Kidney (tissue), 13 donors: ENCODE measurements at regions not wholly inside any gene's neighbourhood (a gene's known extent, or its start where the extent isn't known, plus 50 kb on each side); places are given as distances from the start of the nearest gene placed in this dataset.

ENCODE experiments used
- DNase-seq, 5 donors: peaks; one replicate each; pipeline ENCODE4 v3.0.0-alpha.2; 2013 to 2020
- FAIRE-seq: peaks from 2 replicates; lab custom pipeline; 2012; peaks lifted over from hg19 to GRCh38; lab: Jason Lieb, UNC
- H3K27ac ChIP-seq, 2 donors: one replicate each; pipeline ENCODE4 v1.7.0; 2013; ENCODE audit warnings: low read depth in 2 of 2, low read length in 2 of 2, inconsistent platforms in 1 of 2
- H3K27me3 ChIP-seq: one replicate; pipeline ENCODE4 v1.7.1; 2013; ENCODE audit warnings: low read length, inconsistent platforms; ENCODE audit not compliant: control insufficient read depth, insufficient read depth
- H3K36me3 ChIP-seq, 3 donors: one replicate each; pipeline versions ENCODE4 v1.7.0 to v1.7.1; 2013; ENCODE audit warnings: low read length in 3 of 3, control low read depth in 1 of 3, inconsistent platforms in 1 of 3; ENCODE audit not compliant: insufficient read depth in 3 of 3, control insufficient read depth in 2 of 3
- H3K4me1 ChIP-seq, 3 donors: one replicate each; pipeline versions ENCODE4 v1.7.0 to v1.7.1; 2013; ENCODE audit warnings: low read length in 3 of 3, inconsistent platforms in 1 of 3, low read depth in 1 of 3; ENCODE audit not compliant: control insufficient read depth in 2 of 3, insufficient read depth in 2 of 3
- H3K4me3 ChIP-seq, 3 donors: one replicate each; pipeline versions ENCODE4 v1.7.0 to v1.8.1; 2013; ENCODE audit warnings: low read length in 3 of 3, control low read depth in 1 of 3, inconsistent platforms in 1 of 3
- H3K9ac ChIP-seq, 3 donors: one replicate each; pipeline versions ENCODE4 v1.7.0 to v1.7.1; 2013; ENCODE audit warnings: low read length in 3 of 3, control low read depth in 1 of 3, inconsistent platforms in 1 of 3
- H3K9me3 ChIP-seq, 3 donors: one replicate each; pipeline versions ENCODE4 v1.7.0 to v1.7.1; 2013; ENCODE audit warnings: low read length in 3 of 3, control low read depth in 1 of 3, inconsistent platforms in 1 of 3; ENCODE audit not compliant: control insufficient read depth in 2 of 3, insufficient read depth in 1 of 3
- intact Hi-C: fragments of 100-400 bp; cut with DNase I; formaldehyde crosslinking; loops from one replicate; pipeline ENCODE4 v1.11.1; 2022
- TF ChIP-seq, protein P1 (sequence below): IDR thresholded peaks from 3 replicates; pipeline ENCODE4 v1.5.1; 2012; ENCODE audit warnings: mild to moderate bottlenecking, moderate library complexity, borderline replicate concordance; ENCODE audit not compliant: insufficient read depth; ENCODE audit errors: extremely low read depth
- donor health status: control.
- donor health status: control.
- donor health status: control.
- donor health status: control.
- donor health status: control.
- donor health status: DM: yes; HTN: yes; CAD: no.
- donor health status: Normal renal cell carcinoma (clear cell type).

DNA sequence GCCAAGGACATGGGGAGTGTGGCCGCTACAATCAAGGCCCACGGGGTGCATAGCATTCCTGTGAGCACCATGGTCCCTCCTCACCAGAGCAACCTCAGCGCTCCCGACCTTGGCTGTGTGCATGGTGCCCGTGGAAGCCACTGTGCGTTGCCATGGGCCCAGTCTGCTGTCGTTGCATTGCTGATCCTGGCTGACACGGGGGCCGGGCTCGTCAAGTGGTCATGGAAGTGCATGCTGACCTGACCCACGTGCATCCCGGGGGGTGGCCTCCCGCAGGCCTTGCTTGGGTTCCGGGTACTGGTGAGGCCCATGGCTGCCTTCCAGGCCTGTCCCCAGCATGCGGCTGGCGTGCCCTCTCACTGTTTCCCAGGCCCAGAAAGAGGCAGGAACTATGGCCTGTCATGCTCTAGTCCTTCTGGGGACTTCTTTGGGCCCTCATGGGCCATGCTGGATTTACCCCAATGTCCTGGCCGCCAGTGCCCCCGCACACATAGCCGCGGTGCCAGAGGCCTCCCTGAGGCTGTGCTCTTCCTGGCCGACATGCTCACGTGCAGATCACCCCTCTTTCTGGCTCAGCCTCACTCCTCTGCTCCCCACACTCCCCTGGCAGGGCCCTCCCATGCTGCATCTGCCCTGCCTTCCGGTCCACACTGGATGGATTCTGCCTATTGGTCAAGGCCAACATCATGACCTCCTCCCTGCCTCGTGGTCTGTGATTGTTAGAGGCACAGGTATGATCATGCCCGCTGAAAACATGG lies 1258.0 kb downstream of the BRD1 start:
- peaks cover 2 to 5% (median 3%) of the 10 kb centered on the region in 3 donors for H3K9me3 ChIP-seq
- no peaks in the 10 kb centered on the region for H3K36me3 ChIP-seq
- intact Hi-C loops = no loop called here
- H3K27ac ChIP-seq = no peak overlapping the region
- no peak for FAIRE-seq
- DNase-seq = peak in 1 of 5 donors; percentile 66
- H3K4me1 ChIP-seq = no peaks in the 10 kb centered on the region
- H3K4me3 ChIP-seq = no peak overlapping the region
- TF ChIP-seq, protein P1, sequence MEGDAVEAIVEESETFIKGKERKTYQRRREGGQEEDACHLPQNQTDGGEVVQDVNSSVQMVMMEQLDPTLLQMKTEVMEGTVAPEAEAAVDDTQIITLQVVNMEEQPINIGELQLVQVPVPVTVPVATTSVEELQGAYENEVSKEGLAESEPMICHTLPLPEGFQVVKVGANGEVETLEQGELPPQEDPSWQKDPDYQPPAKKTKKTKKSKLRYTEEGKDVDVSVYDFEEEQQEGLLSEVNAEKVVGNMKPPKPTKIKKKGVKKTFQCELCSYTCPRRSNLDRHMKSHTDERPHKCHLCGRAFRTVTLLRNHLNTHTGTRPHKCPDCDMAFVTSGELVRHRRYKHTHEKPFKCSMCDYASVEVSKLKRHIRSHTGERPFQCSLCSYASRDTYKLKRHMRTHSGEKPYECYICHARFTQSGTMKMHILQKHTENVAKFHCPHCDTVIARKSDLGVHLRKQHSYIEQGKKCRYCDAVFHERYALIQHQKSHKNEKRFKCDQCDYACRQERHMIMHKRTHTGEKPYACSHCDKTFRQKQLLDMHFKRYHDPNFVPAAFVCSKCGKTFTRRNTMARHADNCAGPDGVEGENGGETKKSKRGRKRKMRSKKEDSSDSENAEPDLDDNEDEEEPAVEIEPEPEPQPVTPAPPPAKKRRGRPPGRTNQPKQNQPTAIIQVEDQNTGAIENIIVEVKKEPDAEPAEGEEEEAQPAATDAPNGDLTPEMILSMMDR = no peak
- no peak overlapping the region for H3K9ac ChIP-seq
- peaks cover 4% of the 10 kb centered on the region for H3K27me3 ChIP-seq

DNA sequence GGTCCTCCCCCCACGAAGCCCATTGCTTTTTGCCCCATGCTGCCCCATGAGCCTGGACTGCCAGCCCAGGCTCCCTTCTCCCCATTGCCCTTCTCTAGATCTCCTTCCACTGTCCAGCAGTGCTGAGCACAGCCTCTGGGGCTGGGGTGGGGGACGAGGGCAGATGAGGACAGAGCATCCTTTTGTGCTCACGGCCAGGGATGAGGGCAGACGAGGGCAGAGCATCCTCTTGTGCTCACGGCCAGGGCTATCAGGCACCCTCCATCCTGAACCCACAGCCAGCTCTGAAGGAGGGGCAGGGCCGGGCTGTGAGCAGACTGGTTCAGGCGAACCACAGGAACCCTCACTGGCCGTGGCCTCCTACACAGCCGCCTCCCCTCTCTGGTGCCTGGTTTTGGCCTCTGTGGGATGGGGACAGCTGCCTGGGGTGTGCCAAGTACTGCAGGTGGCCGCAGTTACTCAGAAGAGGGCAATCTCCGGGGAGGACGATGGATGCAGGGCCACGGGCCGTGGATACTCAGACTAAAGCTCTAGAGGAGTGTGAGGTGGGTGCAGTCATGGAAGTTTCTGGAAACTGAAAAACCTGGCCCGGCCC lies 1258.8 kb downstream of the BRD1 start:
- TF ChIP-seq, protein P1 = no peak
- H3K36me3 ChIP-seq = no peaks in the 10 kb centered on the region
- FAIRE-seq (no peak), DNase-seq (peak in 1 of 5 donors; percentile 43)
- H3K9me3 ChIP-seq = peaks cover 2 to 5% (median 3%) of the 10 kb centered on the region in 3 donors
- H3K4me1 ChIP-seq = no peaks in the 10 kb centered on the region
- no peak overlapping the region for H3K4me3 ChIP-seq
- no peak overlapping the region for H3K9ac ChIP-seq
- no peak overlapping the region for H3K27ac ChIP-seq
- no peaks in the 10 kb centered on the region for H3K27me3 ChIP-seq
- intact Hi-C loops = no loop called here

DNA sequence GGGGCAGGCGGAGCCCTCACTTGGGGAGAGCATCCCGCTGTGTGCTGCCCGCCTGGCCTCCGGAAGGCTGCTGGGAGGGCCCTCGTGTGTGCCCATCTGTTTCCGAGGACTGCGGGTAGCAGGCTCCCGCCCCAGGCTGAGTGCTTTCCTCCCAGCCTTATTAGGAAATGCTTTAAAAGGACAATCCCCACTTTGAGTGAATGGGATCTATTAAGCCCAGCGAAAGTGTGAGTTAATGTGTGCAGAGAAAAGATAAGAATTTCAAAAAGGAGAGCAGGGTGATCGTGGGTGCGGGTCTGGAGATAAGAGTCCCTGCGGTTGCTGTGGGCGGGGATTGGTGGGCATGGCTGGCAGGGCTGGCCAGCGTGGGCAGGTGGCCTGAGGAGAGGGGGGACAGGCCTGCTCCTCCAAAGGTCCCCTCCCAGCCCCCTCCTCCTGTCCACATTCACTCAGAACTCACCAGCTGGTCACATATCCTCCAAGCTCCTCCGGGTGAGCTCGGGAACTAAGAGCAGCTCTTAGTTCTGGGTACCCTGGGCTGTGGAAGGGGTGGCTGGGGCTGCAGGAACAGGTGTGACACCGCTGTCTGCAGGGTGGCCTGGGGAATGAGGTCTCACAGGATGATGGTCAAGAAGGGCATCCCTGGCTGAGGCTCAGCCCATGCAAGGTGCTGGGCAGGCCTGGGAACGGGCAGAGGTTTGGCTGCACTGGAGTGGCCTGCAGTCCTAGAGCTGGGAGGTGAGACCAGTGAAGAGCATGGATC lies 1260.3 kb downstream of the BRD1 start:
- peak overlapping the region in 1 of 3 donors; percentile 37 for H3K4me3 ChIP-seq
- no peak overlapping the region for H3K9ac ChIP-seq
- no peaks in the 10 kb centered on the region for H3K4me1 ChIP-seq
- TF ChIP-seq, protein P1 = no peak
- H3K9me3 ChIP-seq = peaks cover 2 to 5% (median 3%) of the 10 kb centered on the region in 3 donors
- H3K27ac ChIP-seq = no peak overlapping the region
- FAIRE-seq = no peak
- no peaks in the 10 kb centered on the region for H3K36me3 ChIP-seq
- intact Hi-C loops = no loop called here
- H3K27me3 ChIP-seq = no peaks in the 10 kb centered on the region
- peak in 1 of 5 donors; percentile 67 for DNase-seq
